ENCODE measurements at regions not wholly inside any gene's neighbourhood (a gene's known extent, or its start where the extent isn't known, plus 50 kb on each side); places are given as distances from the start of the nearest gene placed in this dataset.

DNA sequence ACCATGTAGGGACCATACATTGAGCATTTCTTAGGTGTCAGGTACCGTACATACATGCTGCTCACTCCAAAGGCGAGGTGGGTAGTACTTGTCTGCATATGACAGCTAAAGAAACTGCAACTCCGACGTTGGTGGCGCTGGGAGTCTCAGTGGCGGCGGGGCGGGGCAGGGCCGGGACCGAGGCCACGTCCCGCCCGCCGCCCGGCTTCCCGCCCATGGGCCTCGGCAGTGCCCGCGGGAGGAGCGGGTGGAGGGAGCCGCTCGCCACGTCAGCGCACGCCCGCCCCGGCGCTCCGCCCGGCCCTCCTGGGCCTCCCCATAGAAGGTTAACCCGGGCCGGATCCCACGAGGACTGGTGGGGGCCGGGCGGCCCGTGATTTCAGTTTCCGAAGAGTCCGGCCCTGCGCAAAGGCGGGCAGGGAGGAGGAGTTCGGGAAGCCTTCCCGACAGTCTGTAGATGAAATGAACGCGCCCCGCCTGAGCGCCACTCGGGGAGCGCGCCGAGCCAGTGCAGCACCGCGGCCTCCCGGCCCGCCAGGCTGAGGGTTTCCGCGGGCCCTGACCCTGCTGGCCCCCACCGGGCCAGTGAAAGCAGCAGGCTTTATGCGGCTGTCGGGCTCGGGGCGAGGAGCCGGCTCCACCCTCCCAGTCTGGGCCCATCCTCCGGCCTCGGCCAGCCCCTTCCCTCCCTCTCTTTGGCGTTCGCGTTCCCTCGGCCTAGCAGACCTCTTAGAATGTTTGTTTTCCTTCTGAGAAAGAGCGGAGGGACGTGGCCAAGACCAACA lies 119.9 kb upstream of the JUN start:
- peak; percentile 92 to 96 (median 93) for DNase-seq
- Histone ChIP-seq H3K27ac (peak overlapping the region; percentile 92 to 95), H3K36me3 (no peaks in the 10 kb centered on the region), H3K4me1 (ENCODE audit: insufficient read depth) (peaks cover 8% of the 10 kb centered on the region), H3K9me3 (no peaks in the 10 kb centered on the region), H3K4me3 (peak overlapping the region; percentile 46), H3K27me3 (no peaks in the 10 kb centered on the region)
- intact Hi-C loops (cut with DNase I), result loop anchor here in 2 of 4 donors (2.0 to 5.0 kb wide), 3 partner anchors 104 to 121 kb away; partner anchors contain the start of gene JUN (in 1 of the 2)
- 0 to 1% (median 0%) methylated on average over 42 to 70 of the region's 70 CpGs for WGBS, 3 donors
- TF ChIP-seq, protein P1, sequence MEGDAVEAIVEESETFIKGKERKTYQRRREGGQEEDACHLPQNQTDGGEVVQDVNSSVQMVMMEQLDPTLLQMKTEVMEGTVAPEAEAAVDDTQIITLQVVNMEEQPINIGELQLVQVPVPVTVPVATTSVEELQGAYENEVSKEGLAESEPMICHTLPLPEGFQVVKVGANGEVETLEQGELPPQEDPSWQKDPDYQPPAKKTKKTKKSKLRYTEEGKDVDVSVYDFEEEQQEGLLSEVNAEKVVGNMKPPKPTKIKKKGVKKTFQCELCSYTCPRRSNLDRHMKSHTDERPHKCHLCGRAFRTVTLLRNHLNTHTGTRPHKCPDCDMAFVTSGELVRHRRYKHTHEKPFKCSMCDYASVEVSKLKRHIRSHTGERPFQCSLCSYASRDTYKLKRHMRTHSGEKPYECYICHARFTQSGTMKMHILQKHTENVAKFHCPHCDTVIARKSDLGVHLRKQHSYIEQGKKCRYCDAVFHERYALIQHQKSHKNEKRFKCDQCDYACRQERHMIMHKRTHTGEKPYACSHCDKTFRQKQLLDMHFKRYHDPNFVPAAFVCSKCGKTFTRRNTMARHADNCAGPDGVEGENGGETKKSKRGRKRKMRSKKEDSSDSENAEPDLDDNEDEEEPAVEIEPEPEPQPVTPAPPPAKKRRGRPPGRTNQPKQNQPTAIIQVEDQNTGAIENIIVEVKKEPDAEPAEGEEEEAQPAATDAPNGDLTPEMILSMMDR (IDR thresholded peaks at IDR 0.05), result no peak
- TF ChIP-seq EP300 (IDR thresholded peaks at IDR 0.05) (peak; percentile 54), POLR2A (IDR thresholded peaks at IDR 0.05) (peak; percentile 88)

DNA sequence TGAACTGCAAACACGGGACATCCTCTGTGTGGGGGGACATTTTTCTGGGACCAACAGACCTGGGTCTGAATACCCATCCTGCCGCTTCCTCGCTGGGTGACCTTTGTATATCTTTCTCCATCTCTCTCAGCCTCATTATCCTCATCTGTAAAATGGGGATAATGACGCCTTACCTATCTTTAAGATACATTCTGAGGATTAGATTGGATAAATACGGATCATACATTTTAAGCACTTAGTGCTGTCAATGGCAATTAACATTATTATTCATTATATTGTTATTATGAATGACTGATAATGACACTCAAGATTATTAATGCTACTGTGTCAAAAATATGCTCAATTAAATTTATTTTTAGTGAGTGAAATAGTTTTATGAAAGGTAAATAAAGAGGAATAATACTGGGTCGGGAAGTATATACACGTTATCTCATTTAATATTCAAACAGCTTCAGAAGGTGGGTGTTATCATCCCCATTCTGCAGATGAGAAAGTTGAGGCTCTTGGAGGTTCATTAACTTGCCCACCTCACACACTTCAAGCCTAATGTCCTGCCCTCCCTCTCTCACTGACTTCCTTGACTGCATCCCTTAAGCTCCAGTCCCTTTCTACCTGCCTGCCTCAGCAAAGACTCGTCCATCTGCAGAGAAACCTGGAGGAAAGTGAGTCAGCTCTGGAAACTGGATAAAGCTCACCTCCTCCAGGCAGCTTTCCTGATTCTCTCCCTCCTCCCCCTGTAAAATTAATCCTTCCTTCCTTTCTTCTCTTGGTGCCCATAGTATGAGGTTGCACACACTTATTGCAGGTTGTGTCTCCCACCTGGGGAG lies 120.7 kb upstream of the JUN start:
- Histone ChIP-seq H3K4me3 (peak overlapping the region; percentile 46), H3K36me3 (no peaks in the 10 kb centered on the region), H3K9me3 (no peaks in the 10 kb centered on the region), H3K27me3 (no peaks in the 10 kb centered on the region), H3K27ac (peak overlapping the region; percentile 92 to 95), H3K4me1 (ENCODE audit: insufficient read depth) (peaks cover 4% of the 10 kb centered on the region)
- intact Hi-C loops (cut with DNase I), result loop anchor here in 1 of 4 donors (5.0 kb wide), 2 partner anchors 103 to 122 kb away; partner anchors contain the start of gene JUN
- no peak for DNase-seq
- WGBS, 3 donors, result 49 to 57% (median 51%) methylated on average over 8 of the region's 8 CpGs
- TF ChIP-seq, protein P1 (IDR thresholded peaks at IDR 0.05), result no peak
- TF ChIP-seq POLR2A (IDR thresholded peaks at IDR 0.05) (no peak), EP300 (IDR thresholded peaks at IDR 0.05) (no peak)

DNA sequence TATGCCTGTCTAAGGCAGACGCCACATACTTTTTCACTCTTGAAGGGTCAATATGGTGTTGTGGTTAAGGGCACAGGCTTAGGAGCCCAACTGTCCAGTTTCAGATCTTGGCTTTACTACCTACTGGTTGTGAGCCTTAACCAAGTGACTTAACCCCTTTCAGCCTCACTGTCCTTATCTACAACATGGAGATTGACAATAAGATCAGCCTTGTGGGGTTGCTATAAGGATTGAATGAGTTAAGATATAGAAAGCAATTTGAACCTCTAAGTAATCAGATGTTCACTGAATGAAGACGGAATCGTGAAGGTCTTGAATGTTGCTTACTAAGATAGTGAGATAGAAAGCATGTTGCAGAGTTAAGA lies 121.3 kb upstream of the JUN start:
- no peak for DNase-seq
- Histone ChIP-seq H3K27ac (no peak overlapping the region), H3K36me3 (no peaks in the 10 kb centered on the region), H3K27me3 (no peaks in the 10 kb centered on the region), H3K4me1 (ENCODE audit: insufficient read depth) (peaks cover 3% of the 10 kb centered on the region), H3K4me3 (no peak overlapping the region), H3K9me3 (no peaks in the 10 kb centered on the region)
- WGBS, 3 donors, result 76 to 79% (median 79%) methylated on average over 3 of the region's 3 CpGs
- intact Hi-C loops (cut with DNase I), result no loop called here
- no peak for TF ChIP-seq EP300 (IDR thresholded peaks at IDR 0.05)
- TF ChIP-seq, protein P1 (IDR thresholded peaks at IDR 0.05), result no peak
- no peak for TF ChIP-seq POLR2A (IDR thresholded peaks at IDR 0.05)

DNA sequence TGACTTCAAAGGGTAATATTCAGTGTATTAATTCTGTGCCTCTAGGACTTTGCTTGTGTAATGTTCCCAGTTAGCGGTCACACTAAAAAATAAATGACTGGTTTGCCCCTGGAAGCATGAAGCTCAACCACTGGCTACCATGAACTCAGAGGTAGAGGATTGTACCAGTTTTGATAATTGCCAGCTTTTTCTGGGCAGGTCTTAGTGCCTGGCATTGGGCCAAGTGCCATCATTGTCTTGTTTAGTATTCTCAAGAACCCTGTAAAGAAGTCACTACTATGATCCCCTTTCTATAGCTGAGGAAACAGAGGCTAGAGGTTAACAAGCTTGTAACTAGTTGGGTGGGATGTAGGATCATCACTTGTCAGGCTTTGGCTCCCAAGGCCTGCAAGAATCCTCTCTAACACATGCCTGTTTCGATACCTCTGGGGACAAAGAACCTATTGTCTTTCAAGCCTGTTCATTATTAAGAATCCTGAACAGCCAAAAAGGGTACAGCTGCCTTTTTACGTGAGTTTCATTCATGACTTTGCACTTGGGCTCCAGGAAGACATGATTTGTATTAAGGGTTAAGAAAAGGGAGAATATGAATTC lies 121.9 kb upstream of the JUN start:
- TF ChIP-seq EP300 (IDR thresholded peaks at IDR 0.05), result no peak
- no peak for TF ChIP-seq POLR2A (IDR thresholded peaks at IDR 0.05)
- TF ChIP-seq, protein P1 (IDR thresholded peaks at IDR 0.05), result no peak
- no peak for DNase-seq
- 92 to 97% (median 96%) methylated on average over 3 of the region's 3 CpGs for WGBS, 3 donors
- intact Hi-C loops (cut with DNase I), result no loop called here
- no peak overlapping the region for H3K4me3 ChIP-seq
- H3K36me3 ChIP-seq, result no peaks in the 10 kb centered on the region
- no peaks in the 10 kb centered on the region for H3K9me3 ChIP-seq
- no peak overlapping the region for H3K27ac ChIP-seq
- no peaks in the 10 kb centered on the region for H3K4me1 ChIP-seq (ENCODE audit: insufficient read depth)
- H3K27me3 ChIP-seq, result no peaks in the 10 kb centered on the region

Measured in ovary (tissue), 7 donors.